ENCODE measurements at regions not wholly inside any gene's neighbourhood (a gene's known extent, or its start where the extent isn't known, plus 50 kb on each side); places are given as distances from the start of the nearest gene placed in this dataset.
A peak's percentile ranks its signal among the peaks of the same experiment; 100 is the strongest.

GRCh38 chr6:147071776-147072175 lies 132.4 kb upstream of the STXBP5 start:
- intact Hi-C loops (cut with DNase I), result no loop called here
- H3K4me1 ChIP-seq (replicated peaks in 1 of 2), result no peaks in the 10 kb centered on the region
- 56 to 83% (median 72%) methylated on average over 2 of the region's 2 CpGs for WGBS, 4 donors
- H3K36me3 ChIP-seq (replicated peaks in 1 of 2), result no peaks in the 10 kb centered on the region
- H3K9me3 ChIP-seq (replicated peaks in 1 of 3), result no peaks in the 10 kb centered on the region
- no peak overlapping the region for H3K27ac ChIP-seq
- H3K27me3 ChIP-seq, result no peaks in the 10 kb centered on the region
- TF ChIP-seq POLR2A (IDR thresholded peaks at IDR 0.05) (no peak), CTCF (IDR thresholded peaks at IDR 0.05) (no peak)
- DNase-seq, result no peak
- H3K4me3 ChIP-seq, result no peak overlapping the region

- DNase-seq, result no peak
- WGBS, 4 donors, result 83 to 90% (median 87%) methylated on average over 1 of the region's 1 CpG
- Histone ChIP-seq H3K9me3 (replicated peaks in 1 of 3) (no peaks in the 10 kb centered on the region), H3K36me3 (replicated peaks in 1 of 2) (no peaks in the 10 kb centered on the region), H3K4me3 (no peak overlapping the region), H3K4me1 (replicated peaks in 1 of 2) (no peaks in the 10 kb centered on the region), H3K27me3 (no peaks in the 10 kb centered on the region), H3K27ac (no peak overlapping the region)
- TF ChIP-seq POLR2A (IDR thresholded peaks at IDR 0.05) (no peak), CTCF (IDR thresholded peaks at IDR 0.05) (no peak)
- intact Hi-C loops (cut with DNase I), result no loop called here
Observed at GRCh38 chr6:147075381-147075780, 128.8 kb upstream of the STXBP5 start.

GRCh38 chr6:147077251-147077650 lies 127.0 kb upstream of the STXBP5 start:
- WGBS, 4 donors, result 70 to 77% (median 74%) methylated on average over 5 of the region's 5 CpGs
- DNase-seq, result peak in 2 of 7 donors; percentile 8 to 65
- no peaks in the 10 kb centered on the region for H3K36me3 ChIP-seq (replicated peaks in 1 of 2)
- H3K27ac ChIP-seq, result no peak overlapping the region
- H3K4me3 ChIP-seq, result no peak overlapping the region
- no peaks in the 10 kb centered on the region for H3K9me3 ChIP-seq (replicated peaks in 1 of 3)
- no peaks in the 10 kb centered on the region for H3K4me1 ChIP-seq (replicated peaks in 1 of 2)
- H3K27me3 ChIP-seq, result no peaks in the 10 kb centered on the region
- TF ChIP-seq POLR2A (IDR thresholded peaks at IDR 0.05), result no peak
- TF ChIP-seq CTCF (IDR thresholded peaks at IDR 0.05), result no peak
- intact Hi-C loops (cut with DNase I), result no loop called here

GRCh38 chr6:147078106-147078505 lies 126.1 kb upstream of the STXBP5 start:
- 66 to 77% (median 75%) methylated on average over 2 of the region's 2 CpGs for WGBS, 4 donors
- Histone ChIP-seq H3K4me3 (no peak overlapping the region), H3K36me3 (replicated peaks in 1 of 2) (no peaks in the 10 kb centered on the region), H3K27ac (no peak overlapping the region), H3K27me3 (no peaks in the 10 kb centered on the region), H3K9me3 (replicated peaks in 1 of 3) (no peaks in the 10 kb centered on the region), H3K4me1 (replicated peaks in 1 of 2) (no peaks in the 10 kb centered on the region)
- no peak for DNase-seq
- TF ChIP-seq POLR2A (IDR thresholded peaks at IDR 0.05) (no peak), CTCF (IDR thresholded peaks at IDR 0.05) (no peak)
- intact Hi-C loops (cut with DNase I), result no loop called here
